GM13976 (cell line): ENCODE measurements at regions not wholly inside any gene's neighbourhood (a gene's known extent, or its start where the extent isn't known, plus 50 kb on each side); places are given as distances from the start of the nearest gene placed in this dataset.

Source experiments
- DNase-seq: peaks from one replicate; pipeline ENCODE4 v3.0.0; 2012; ENCODE audit warnings: low spot score
- in situ Hi-C: fragments of 300-500 bp; cut with MboI; formaldehyde crosslinking; loops from one replicate; pipeline ENCODE4 v1.12.0; 2022; ENCODE audit warnings: low sequenced_read_pairs, mixed read lengths, inconsistent platforms; ENCODE audit not compliant: unreplicated experiment
- TF ChIP-seq, protein P1 (sequence below): IDR thresholded peaks from 2 replicates; pipeline ENCODE4 v1.5.1; 2012; ENCODE audit warnings: borderline replicate concordance, mild to moderate bottlenecking; ENCODE audit not compliant: insufficient read depth; ENCODE audit errors: extremely low read depth, missing control alignments, control extremely low read depth

DNA sequence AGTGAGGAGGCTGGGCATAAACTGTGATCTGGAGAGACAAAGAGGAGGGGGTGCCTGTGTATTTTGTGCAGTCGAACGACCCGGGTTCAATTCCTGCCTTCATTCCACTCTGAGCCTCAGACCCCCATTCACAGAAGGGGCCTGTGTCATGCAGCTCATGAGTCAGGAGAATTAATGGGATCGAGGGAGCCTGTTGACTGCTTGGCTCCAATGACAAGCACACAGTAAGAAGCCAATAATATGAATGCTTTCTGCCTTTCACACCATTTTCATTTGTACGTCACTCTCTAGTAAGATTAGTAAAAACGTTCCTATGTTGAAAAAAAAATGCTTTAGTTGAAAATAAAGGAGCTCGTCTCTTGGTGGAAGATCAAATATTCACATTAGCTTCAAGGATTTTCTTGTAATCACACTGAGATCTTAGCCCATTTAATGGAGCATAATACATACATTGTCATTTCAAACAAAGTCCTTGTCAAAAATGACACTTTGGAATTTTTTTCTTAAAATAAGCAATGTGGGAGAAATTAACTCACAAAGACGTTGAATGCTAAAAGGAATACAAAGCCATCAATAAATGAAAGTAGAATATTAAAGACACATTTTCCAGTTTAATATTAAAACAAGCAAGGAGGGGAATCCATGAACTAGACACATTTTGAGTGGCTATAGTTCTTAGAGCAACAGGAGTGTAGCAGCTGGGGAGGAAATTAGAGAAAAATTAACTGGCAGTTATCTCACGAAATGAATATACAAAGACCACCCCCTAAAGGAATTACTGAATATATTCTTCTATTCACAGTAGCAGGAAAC is 246.7 kb upstream of the AFDN start:
- in situ Hi-C loops = no loop called here
- TF ChIP-seq, protein P1, sequence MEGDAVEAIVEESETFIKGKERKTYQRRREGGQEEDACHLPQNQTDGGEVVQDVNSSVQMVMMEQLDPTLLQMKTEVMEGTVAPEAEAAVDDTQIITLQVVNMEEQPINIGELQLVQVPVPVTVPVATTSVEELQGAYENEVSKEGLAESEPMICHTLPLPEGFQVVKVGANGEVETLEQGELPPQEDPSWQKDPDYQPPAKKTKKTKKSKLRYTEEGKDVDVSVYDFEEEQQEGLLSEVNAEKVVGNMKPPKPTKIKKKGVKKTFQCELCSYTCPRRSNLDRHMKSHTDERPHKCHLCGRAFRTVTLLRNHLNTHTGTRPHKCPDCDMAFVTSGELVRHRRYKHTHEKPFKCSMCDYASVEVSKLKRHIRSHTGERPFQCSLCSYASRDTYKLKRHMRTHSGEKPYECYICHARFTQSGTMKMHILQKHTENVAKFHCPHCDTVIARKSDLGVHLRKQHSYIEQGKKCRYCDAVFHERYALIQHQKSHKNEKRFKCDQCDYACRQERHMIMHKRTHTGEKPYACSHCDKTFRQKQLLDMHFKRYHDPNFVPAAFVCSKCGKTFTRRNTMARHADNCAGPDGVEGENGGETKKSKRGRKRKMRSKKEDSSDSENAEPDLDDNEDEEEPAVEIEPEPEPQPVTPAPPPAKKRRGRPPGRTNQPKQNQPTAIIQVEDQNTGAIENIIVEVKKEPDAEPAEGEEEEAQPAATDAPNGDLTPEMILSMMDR = no peak
- DNase-seq = no peak

DNA sequence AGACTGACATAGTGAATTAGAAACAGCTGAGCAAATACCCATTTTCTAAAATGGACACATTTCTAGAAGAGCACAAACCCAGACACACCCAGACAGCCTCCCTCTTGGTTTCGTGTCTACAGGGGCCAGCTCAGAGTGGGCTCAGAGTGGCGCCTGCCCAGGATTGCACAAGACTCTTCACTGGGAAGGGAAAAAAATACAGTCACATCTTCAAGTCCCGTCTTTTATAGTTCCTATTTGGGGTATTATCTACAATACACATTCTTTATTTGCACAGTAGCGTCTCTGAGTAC is 246.1 kb upstream of the AFDN start:
- TF ChIP-seq, protein P1 = no peak
- no peak for DNase-seq
- in situ Hi-C loops = no loop called here

GRCh38 chr6:167581637-167582036 is 245.1 kb upstream of the AFDN start:
- DNase-seq = no peak
- in situ Hi-C loops = no loop called here
- TF ChIP-seq, protein P1 = no peak

DNA sequence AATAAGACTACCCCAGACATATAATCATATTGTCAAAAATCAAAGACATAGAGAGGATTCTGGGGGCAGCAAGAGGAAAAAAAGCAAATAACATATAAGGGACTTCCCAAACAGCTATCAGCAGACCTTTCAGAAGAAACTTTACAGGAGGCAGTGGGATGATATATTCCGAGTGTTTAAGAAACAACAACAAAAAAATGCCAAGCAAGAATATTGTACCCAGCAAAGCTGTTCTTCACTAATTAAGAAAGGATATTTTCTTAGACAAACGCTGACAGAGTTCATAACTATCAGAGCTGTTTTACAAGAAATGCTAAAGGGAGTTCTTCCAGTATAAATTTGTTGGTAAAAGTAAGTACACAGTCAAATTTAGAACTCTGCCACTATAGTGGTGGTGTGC is 243.3 kb upstream of the AFDN start:
- DNase-seq = no peak
- TF ChIP-seq, protein P1 = no peak
- in situ Hi-C loops = no loop called here

DNA sequence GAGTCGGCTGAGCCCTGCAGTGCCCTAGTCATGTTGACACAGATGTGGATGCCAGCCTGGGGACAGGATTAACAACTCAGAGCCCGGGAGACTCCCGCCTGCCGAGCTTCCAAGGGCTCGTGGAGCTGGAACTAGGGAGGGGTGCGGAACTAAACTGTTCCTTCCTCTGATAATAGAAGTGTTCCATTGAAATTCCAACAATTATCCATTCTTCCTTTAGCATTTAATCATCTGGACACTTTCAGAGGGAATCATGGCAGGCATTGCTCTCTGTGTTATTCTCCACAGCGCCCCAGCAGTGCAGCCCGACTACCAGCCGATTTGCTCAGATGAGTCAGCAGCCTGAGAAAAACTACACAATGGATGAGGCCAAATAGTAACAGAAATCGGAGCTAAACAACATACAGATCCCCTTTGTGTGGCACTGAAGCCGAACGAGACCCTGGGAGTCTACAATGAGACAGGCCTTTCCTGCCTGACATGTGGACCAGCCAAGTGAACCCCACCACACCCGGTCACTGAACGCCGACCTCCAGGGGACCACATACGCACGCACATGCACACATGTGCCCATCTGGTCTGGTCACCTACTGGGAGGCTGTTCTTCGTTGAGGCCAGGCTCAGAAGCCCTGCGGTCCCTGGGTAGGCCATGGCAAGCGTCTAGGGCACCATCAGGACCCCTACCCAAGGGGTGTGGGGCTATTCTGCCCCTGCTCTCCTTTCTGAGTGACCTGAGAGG is 238.4 kb upstream of the AFDN start:
- no peak for DNase-seq
- TF ChIP-seq, protein P1 = no peak
- in situ Hi-C loops = no loop called here

- TF ChIP-seq, protein P1 = no peak
- no peak for DNase-seq
- in situ Hi-C loops = no loop called here
Measured at GRCh38 chr6:167588920-167589614, 237.6 kb upstream of the AFDN start.
